ENCODE measurements at regions not wholly inside any gene's neighbourhood (a gene's known extent, or its start where the extent isn't known, plus 50 kb on each side); places are given as distances from the start of the nearest gene placed in this dataset.

DNA sequence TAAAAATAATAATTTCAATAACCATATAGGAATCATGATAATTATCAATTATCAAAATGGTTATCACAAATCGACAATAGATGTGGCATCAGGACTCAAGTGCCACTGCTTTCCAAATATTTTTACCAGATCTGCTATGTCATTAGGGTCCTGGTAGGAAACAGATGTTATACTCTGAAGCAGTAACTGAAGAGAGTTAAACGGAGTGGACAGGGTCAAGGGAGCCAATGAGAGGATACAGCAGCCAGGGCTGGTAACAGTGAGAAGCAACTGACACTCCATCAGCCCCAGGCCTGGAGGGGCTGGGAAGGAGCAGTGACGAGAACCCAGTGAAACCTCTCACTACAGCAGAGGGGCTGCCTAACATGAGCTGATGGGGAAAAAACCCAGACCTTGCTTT, 322.4 kb downstream of the NPR3 start:
- no peak for TF ChIP-seq CEBPB (IDR thresholded peaks at IDR 0.05)
- TF ChIP-seq, protein P1, sequence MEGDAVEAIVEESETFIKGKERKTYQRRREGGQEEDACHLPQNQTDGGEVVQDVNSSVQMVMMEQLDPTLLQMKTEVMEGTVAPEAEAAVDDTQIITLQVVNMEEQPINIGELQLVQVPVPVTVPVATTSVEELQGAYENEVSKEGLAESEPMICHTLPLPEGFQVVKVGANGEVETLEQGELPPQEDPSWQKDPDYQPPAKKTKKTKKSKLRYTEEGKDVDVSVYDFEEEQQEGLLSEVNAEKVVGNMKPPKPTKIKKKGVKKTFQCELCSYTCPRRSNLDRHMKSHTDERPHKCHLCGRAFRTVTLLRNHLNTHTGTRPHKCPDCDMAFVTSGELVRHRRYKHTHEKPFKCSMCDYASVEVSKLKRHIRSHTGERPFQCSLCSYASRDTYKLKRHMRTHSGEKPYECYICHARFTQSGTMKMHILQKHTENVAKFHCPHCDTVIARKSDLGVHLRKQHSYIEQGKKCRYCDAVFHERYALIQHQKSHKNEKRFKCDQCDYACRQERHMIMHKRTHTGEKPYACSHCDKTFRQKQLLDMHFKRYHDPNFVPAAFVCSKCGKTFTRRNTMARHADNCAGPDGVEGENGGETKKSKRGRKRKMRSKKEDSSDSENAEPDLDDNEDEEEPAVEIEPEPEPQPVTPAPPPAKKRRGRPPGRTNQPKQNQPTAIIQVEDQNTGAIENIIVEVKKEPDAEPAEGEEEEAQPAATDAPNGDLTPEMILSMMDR (IDR thresholded peaks at IDR 0.05): no peak
- no peak for TF ChIP-seq JUN (IDR thresholded peaks at IDR 0.05)
- no peak for TF ChIP-seq EP300 (IDR thresholded peaks at IDR 0.05)
- no peak for TF ChIP-seq POLR2A (IDR thresholded peaks at IDR 0.05; ENCODE audit: low read length)
- TF ChIP-seq HDAC2 (IDR thresholded peaks at IDR 0.05): no peak
- no peak for TF ChIP-seq MAX (IDR thresholded peaks at IDR 0.05)
- no peak for TF ChIP-seq ELK1 (IDR thresholded peaks at IDR 0.05; ENCODE audit: low read depth, low read length)
- TF ChIP-seq RAD21 (conservative IDR thresholded peaks at IDR 0.05 in 1 of 2, IDR thresholded peaks at IDR 0.05 in 1 of 2): no peak

Measured in A549 (cell line).